Caco-2 (cell line): ENCODE measurements at regions not wholly inside any gene's neighbourhood (a gene's known extent, or its start where the extent isn't known, plus 50 kb on each side); places are given as distances from the start of the nearest gene placed in this dataset.
A peak's percentile ranks its signal among the peaks of the same experiment; 100 is the strongest.

Source experiments
- BruUV-seq: library from RNA; stranded (reverse); fragments of 400-500 nt; replicated peaks from 2 replicates; lab custom pipeline; 2021; lab: Mats Ljungman, UMichigan
- CTCF ChIA-PET: fragments of 300-600 bp; sonication (Branson Sonifier 250); formaldehyde crosslinking; loops from one replicate; lab custom pipeline; 2022; ENCODE audit warnings: antibody characterized with exemption; lab: Charles Lee
- POLR2A ChIA-PET: fragments of 300-600 bp; sonication (Branson Sonifier 250); formaldehyde crosslinking; loops from one replicate; lab custom pipeline; 2022; ENCODE audit warnings: antibody characterized with exemption; lab: Charles Lee
- DNase-seq, 2 experiments: peaks; one replicate each; pipeline versions ENCODE4 v3.0.0 to v3.0.0-alpha.2; 2020 to 2022
- H3K27me3 ChIP-seq: replicated peaks from 2 replicates; pipeline ENCODE4 v1.6.0; 2011; ENCODE audit warnings: low read length; ENCODE audit not compliant: control insufficient read depth, insufficient read depth
- H3K36me3 ChIP-seq: 2 replicates; pipeline ENCODE4 v1.5.1; 2011; ENCODE audit warnings: low read length; ENCODE audit not compliant: control insufficient read depth, insufficient read depth
- H3K4me1 ChIP-seq: fragments of 250-450 bp; sonication (Bioruptor Pico); 2 replicates; pipeline ENCODE4 v1.5.1; 2020; ENCODE audit warnings: mild to moderate bottlenecking
- H3K4me3 ChIP-seq: 2 replicates; pipeline ENCODE4 v1.5.1; 2011; ENCODE audit warnings: low read depth, mild to moderate bottlenecking, control low read depth, low read length
- H3K9me3 ChIP-seq: fragments of 250-450 bp; sonication (Bioruptor Pico); 2 replicates; pipeline ENCODE4 v1.5.1; 2020; ENCODE audit warnings: mild to moderate bottlenecking, moderate library complexity
- H3K27ac Mint-ChIP-seq: one replicate; pipeline ENCODE4 v1.8.0; 2022; ENCODE audit warnings: mixed read lengths; ENCODE audit not compliant: unreplicated experiment
- H3K27me3 Mint-ChIP-seq: one replicate; pipeline ENCODE4 v1.8.0; 2022; ENCODE audit warnings: mixed read lengths; ENCODE audit not compliant: insufficient read depth, unreplicated experiment
- H3K36me3 Mint-ChIP-seq: one replicate; pipeline ENCODE4 v1.8.0; 2022; ENCODE audit warnings: mild to moderate bottlenecking, mixed read lengths; ENCODE audit not compliant: insufficient read depth, unreplicated experiment
- H3K4me1 Mint-ChIP-seq: one replicate; pipeline ENCODE4 v1.8.0; 2022; ENCODE audit warnings: low read depth, mixed read lengths; ENCODE audit not compliant: unreplicated experiment
- H3K4me3 Mint-ChIP-seq: one replicate; pipeline ENCODE4 v1.8.0; 2022; ENCODE audit warnings: mild to moderate bottlenecking, moderate library complexity, mixed read lengths; ENCODE audit not compliant: unreplicated experiment
- H3K9me3 Mint-ChIP-seq: one replicate; pipeline ENCODE4 v1.8.0; 2022; ENCODE audit warnings: mixed read lengths; ENCODE audit not compliant: unreplicated experiment
- intact Hi-C: fragments of 100-400 bp; cut with micrococcal nuclease; formaldehyde crosslinking; loops from one replicate; pipeline ENCODE4 v1.10.0; 2022; ENCODE audit not compliant: unreplicated experiment
- TF ChIP-seq, protein P1 (sequence below), 2 experiments: fragments of 200-600 bp in 1 of 2; IDR thresholded peaks; 1 replicate in 1 of 2; 2 replicates in 1 of 2; pipeline versions ENCODE4 v1.5.1 to v1.8.0; 2011 to 2022; ENCODE audit warnings: antibody characterized with exemption in 1 of 2, control low read depth in 1 of 2, inconsistent platforms in 1 of 2, low read depth in 1 of 2, low read length in 1 of 2, mild to moderate bottlenecking in 1 of 2, moderate library complexity in 1 of 2; ENCODE audit not compliant: insufficient read depth in 1 of 2, severe bottlenecking in 1 of 2, unreplicated experiment in 1 of 2

DNA sequence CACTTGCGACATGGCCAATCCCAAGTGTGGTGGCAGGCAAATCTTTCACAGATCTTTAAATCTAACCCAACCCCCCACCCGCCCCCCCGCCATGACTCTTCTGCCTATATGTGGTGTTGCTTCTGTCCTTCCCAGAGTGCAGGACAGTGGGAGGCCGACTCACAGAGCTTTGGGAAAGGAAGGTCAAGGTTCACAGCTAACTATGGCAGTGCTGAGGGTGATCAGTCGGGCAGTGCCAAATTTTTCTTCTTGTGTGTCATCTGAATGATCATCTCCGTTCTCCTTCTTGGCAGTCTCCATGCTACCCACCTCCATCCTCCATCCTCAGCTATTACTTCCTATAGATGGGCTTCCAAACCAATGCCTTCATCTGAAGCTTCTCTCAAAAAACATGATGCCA, 129.0 kb upstream of the NFIB start:
- intact Hi-C loops: loop anchor here (1.0 to 5.0 kb wide), 2 partner anchors 219 to 326 kb away; no protein-coding TSS in a partner anchor
- no peak overlapping the region for H3K4me3 ChIP-seq
- DNase-seq: no peak
- ChIA-PET POLR2A (no interaction called here), CTCF (interaction anchor here (0.6 to 1.0 kb wide), 5 partner anchors 9 to 327 kb away, joined by 3 to 6 read pairs (median 4); no protein-coding TSS in a partner anchor)
- H3K36me3 Mint-ChIP-seq: no peaks in the 10 kb centered on the region
- H3K4me1 Mint-ChIP-seq: no peaks in the 10 kb centered on the region
- H3K27me3 ChIP-seq: no peaks in the 10 kb centered on the region
- H3K9me3 ChIP-seq: no peaks in the 10 kb centered on the region
- no peak overlapping the region for H3K4me3 Mint-ChIP-seq
- TF ChIP-seq, protein P1, sequence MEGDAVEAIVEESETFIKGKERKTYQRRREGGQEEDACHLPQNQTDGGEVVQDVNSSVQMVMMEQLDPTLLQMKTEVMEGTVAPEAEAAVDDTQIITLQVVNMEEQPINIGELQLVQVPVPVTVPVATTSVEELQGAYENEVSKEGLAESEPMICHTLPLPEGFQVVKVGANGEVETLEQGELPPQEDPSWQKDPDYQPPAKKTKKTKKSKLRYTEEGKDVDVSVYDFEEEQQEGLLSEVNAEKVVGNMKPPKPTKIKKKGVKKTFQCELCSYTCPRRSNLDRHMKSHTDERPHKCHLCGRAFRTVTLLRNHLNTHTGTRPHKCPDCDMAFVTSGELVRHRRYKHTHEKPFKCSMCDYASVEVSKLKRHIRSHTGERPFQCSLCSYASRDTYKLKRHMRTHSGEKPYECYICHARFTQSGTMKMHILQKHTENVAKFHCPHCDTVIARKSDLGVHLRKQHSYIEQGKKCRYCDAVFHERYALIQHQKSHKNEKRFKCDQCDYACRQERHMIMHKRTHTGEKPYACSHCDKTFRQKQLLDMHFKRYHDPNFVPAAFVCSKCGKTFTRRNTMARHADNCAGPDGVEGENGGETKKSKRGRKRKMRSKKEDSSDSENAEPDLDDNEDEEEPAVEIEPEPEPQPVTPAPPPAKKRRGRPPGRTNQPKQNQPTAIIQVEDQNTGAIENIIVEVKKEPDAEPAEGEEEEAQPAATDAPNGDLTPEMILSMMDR (IDR thresholded peaks at IDR 0.05; ENCODE audit: insufficient read depth in 1 of 2, low read depth in 1 of 2, low read length in 1 of 2, severe bottlenecking in 1 of 2, unreplicated experiment in 1 of 2): no peak
- no peaks in the 10 kb centered on the region for H3K9me3 Mint-ChIP-seq
- no peak overlapping the region for H3K27ac Mint-ChIP-seq
- no peaks in the 10 kb centered on the region for H3K36me3 ChIP-seq
- H3K27me3 Mint-ChIP-seq: peaks cover 9% of the 10 kb centered on the region
- BruUV-seq: no TSS peak
- H3K4me1 ChIP-seq: no peaks in the 10 kb centered on the region

DNA sequence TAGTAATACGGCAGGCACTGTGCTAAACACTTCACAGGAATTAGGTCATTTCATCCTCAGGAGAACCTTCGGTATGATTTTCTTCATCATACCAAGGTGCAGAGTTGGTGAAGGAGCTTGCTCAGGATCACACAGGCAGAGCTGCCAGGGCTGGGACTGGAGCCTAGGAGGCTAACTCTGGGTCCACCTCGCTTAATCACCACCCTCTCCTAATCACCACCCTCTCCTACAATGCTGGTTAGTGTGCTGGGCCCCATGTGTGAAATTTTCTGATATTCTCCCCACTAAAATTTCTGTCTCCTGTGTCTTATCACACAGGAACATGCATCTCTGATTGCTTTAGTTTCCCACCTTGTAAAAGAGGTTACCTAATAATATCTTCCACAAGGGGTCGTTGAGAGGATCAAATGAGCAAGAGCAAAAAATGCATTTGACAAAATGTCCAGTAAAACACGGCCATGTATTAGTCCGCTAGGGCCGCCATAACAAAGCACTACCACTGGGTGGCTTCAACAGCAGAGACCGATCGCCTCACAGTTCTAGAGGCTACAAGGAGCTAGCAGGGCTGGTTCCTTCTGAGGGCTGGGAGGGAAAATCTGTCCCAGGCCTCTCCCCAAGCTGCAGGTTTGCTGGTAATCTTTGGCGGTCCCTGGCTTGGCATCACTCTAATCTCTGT, 128.2 kb upstream of the NFIB start:
- no peaks in the 10 kb centered on the region for H3K4me1 ChIP-seq
- peak; percentile 44 to 49 for DNase-seq
- no peak overlapping the region for H3K4me3 ChIP-seq
- no peaks in the 10 kb centered on the region for H3K27me3 ChIP-seq
- ChIA-PET CTCF (interaction anchor here (0.6 to 1.0 kb wide), 5 partner anchors 8 to 327 kb away, joined by 3 to 6 read pairs (median 4); no protein-coding TSS in a partner anchor), POLR2A (no interaction called here)
- TF ChIP-seq, protein P1 (IDR thresholded peaks at IDR 0.05; ENCODE audit: insufficient read depth in 1 of 2, low read depth in 1 of 2, low read length in 1 of 2, severe bottlenecking in 1 of 2, unreplicated experiment in 1 of 2): peak; percentile 36 to 39
- no peaks in the 10 kb centered on the region for H3K9me3 ChIP-seq
- Mint-ChIP-seq H3K36me3 (no peaks in the 10 kb centered on the region), H3K27me3 (peaks cover 12% of the 10 kb centered on the region), H3K4me3 (no peak overlapping the region), H3K9me3 (no peaks in the 10 kb centered on the region), H3K4me1 (no peaks in the 10 kb centered on the region), H3K27ac (no peak overlapping the region)
- H3K36me3 ChIP-seq: no peaks in the 10 kb centered on the region
- intact Hi-C loops: loop anchor here (1.0 to 5.0 kb wide), 2 partner anchors 220 to 327 kb away; no protein-coding TSS in a partner anchor
- BruUV-seq: no TSS peak

DNA sequence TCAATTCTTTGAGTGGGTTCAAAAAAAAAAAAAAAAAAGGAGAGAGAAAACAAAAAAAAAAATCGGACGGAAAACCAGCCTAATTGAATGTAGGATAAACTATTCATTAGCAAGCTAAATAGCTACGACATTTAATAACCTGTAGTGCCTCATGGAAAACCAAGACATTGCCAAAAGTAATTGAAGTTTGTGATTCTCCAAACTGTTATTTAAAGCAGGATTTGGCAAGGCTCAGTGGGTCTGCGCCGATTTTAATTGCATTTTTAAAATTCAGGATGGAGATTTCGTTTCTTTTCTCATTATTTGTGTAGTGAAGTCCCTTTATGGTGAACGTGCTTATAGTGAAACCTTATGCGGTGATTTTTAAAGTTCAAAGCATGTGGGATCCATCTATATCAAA, 127.2 kb upstream of the NFIB start:
- POLR2A ChIA-PET: no interaction called here
- peaks cover 12% of the 10 kb centered on the region for H3K27me3 Mint-ChIP-seq

More for the DNA sequence above, 127.2 kb upstream of the NFIB start:
- no peaks in the 10 kb centered on the region for H3K36me3 ChIP-seq
- CTCF ChIA-PET: no interaction called here
- H3K4me3 Mint-ChIP-seq: no peak overlapping the region
- H3K36me3 Mint-ChIP-seq: no peaks in the 10 kb centered on the region
- H3K4me3 ChIP-seq: no peak overlapping the region
- H3K27ac Mint-ChIP-seq: no peak overlapping the region
- intact Hi-C loops: loop anchor here (5.0 kb wide), 1 partner anchor 221 kb away; no protein-coding TSS in a partner anchor
- no TSS peak for BruUV-seq
- no peaks in the 10 kb centered on the region for H3K9me3 ChIP-seq
- TF ChIP-seq, protein P1 (IDR thresholded peaks at IDR 0.05; ENCODE audit: insufficient read depth in 1 of 2, low read depth in 1 of 2, low read length in 1 of 2, severe bottlenecking in 1 of 2, unreplicated experiment in 1 of 2): no peak
- H3K4me1 Mint-ChIP-seq: no peaks in the 10 kb centered on the region
- no peaks in the 10 kb centered on the region for H3K9me3 Mint-ChIP-seq
- DNase-seq: no peak
- no peaks in the 10 kb centered on the region for H3K4me1 ChIP-seq
- H3K27me3 ChIP-seq: no peaks in the 10 kb centered on the region
